Stimulated activated CD4-positive, alpha-beta T cell treated with anti-CD3 and anti-CD28 coated beads, Interleukin-15, amount 100 ng/mL, for 24 hours (primary cell): ENCODE measurements at regions not wholly inside any gene's neighbourhood (a gene's known extent, or its start where the extent isn't known, plus 50 kb on each side); places are given as distances from the start of the nearest gene placed in this dataset.
"Not testable (repeated sequence)": the region's sequence is repeated elsewhere in the genome, so short reads cannot be mapped to it uniquely, and the experiment has no call there.

Source experiments
- DNase-seq: peaks from one replicate; pipeline ENCODE4 v3.0.0-alpha.2; 2020

DNA sequence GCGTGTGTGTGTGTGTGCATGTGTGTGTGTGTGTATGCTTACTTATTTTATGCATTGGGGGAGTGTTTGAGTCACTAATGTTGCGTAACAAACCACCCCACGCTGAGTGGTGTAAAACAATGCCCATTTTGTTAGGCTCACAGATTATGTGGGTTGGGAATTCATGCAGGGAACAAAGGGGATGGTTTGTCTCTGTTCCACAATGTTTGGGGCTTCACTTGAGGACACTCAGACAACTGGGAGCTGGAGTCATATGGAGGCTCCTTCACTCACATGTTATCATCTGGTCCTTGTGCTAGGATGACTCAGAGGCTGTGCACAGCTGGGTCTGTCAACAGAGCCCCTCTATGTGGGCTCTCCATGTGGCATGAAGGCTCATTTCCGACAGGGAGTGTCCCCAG lies 51.3 kb upstream of the LARGE1 start:
- DNase-seq, result no peak

DNA sequence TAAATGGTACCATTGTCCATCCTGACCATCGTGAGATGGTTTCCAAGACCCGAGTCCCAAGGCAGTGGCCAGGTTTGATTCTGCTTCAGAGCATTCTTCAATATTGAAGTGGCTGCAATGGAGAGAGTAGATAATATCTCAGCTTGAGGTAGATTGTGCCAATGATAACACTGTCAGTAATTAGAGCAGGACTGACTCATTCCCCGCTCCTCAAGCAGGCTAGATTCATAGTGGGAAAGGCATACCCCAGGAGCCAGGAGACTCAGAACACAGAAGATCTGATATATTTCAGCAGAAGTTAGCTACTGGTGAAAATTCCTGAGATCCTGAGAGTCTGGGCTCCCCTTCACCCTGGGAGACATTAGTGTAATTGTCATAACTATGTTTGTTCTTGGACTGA lies 55.6 kb upstream of the LARGE1 start:
- no peak for DNase-seq

DNA sequence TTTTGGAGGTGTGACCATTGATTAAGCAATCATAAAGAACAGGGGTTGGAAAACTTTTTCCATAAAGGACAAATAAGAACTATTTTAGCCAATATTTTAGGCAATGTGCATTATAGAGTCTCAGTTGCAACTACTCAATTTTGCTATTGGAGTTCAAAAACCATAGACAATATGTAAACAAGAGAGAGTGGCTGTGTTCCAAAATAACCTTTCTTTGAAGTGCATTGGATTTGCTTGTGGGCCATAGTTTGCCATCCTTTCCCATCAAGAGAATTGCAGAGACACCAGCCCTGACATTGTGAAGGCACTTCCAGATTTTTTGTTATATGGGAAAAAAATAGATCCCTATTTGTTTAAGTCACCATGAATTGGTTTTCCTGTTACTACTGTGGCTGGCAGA lies 63.3 kb upstream of the LARGE1 start:
- no peak for DNase-seq

DNA sequence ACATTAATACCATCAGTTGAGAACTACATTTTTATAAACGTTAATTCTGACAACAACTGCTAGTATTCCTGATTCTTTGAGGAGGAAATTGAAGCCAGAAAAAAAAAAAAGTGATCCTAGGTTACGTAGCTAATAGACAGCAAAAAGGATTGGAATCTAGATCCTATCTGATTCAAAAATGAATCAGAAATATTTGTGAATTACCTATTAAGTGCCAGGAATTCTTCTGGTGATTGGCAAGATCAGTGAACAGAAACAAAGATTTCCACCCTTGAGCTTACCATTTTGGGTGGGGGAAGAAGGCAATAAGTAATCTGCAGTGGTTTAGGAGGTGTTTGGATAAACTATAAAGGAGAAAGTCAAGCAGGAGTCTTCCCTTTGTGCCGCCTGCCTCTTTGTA lies 63.9 kb upstream of the LARGE1 start:
- no peak for DNase-seq

DNA sequence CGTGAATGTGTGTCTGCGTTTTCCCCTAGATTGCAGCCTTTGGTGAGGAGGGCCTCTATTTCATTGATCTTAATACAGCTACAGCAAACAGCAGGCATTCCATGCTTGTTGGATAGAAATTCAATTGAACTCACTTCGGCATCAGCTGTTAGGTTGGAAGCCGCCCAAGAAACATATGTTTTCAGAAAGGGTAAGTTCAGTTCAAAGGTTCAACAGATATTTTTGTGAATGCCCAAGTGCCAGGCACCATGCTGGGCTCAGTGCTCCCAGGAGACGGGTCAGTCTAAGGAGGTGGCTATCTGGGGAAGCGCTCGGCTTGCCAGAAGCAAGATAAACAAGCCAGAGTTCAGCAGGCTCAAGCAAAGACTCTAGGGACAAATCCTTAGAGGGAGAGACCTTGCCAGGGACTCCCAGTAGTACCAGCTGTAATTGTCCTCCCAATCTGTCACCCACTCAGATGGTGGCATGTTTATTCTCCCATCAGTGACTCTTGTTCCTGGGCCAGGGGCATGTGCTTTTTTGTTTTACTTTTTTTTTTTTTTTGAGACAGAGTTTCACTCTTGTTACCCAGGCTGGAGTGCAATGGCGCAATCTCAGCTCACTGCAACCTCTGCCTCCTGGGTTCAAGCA lies 64.5 kb upstream of the LARGE1 start:
- DNase-seq, result no peak

DNA sequence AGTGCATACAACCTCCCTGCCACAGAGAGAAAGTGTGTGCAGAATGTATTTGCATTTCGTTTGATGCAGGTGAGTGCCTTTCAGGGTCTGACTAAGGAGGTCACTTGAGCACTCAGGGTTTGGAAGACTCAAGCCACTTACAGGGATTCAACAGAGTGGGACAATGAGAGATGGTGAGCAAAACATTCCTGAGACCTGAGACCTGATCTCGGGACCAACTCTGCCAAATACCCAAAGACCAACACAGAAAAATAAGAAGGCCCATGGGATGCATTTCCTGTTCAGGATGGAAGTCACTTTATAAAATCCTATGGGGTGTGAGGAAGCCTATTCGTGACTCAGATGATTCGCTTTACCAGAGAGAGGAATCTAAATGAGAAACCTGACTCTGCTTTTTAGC lies 65.2 kb upstream of the LARGE1 start:
- DNase-seq, result no peak

DNA sequence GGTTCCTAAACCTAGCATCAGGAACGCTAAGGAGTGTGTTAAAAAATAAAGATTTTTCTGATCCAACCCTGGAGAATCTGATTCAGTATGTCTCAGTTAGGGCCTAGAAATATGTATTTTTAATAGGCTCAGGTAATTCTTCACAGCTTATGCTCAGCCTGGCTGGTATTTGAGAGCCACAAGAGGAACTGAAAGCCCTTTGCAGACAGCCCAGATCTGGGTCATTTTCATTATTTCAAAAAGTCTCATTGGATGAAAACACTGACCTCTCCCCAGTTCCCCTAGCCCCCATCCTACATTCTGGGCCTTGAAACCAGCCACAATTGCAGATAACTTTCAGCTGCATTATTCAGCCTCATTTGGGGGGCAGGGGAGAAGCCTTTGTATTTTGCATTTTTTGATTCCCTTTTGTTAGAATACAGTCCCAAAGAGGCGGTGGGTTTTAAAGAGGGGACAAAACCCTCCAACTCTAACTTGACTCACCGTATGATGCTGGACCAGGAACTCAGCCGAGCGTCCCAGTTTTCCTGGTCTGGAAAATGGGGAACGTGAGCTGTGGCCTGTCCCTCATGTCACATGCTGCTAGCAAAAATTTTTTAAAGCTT lies 66.0 kb upstream of the LARGE1 start:
- no peak for DNase-seq

DNA sequence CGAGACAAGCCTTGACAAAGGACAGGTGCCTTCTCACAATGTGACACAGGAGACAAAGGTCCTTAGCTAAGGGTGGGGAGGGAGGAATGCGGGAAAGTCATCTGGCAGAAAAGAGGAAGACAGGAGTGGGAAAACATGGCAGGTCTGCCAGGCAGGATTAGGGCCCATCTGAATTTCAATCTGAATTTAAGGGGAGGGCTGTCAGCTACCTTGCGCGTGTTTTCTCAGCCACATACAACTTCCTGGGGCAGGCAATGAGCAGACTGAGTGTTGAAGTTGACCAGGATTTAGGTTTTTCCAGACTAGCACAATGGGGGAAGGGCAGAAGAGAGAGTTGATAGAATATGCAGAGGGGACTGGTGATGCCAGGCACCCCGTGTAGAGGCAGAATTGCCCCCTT lies 66.7 kb upstream of the LARGE1 start:
- DNase-seq, result no peak

DNA sequence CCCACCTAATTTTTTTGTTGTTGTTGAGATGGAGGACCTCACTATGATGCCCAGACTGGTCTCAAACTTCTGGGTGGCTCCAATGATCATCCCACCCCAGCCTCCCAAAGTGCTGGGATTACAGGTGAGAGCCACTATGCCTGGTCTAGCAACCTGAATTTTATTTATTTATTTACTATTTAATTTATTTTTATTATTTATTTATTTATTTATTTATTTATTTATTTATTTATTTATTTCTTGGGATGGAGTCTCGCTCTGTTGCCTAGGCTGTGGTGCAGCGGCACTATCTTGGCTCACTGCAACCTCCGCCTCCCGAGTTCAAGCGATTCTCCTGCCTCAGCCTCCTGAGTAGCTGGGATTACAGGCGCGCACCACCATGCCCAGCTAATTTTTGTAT lies 69.0 kb upstream of the LARGE1 start:
- not testable (repeated sequence) for DNase-seq

DNA sequence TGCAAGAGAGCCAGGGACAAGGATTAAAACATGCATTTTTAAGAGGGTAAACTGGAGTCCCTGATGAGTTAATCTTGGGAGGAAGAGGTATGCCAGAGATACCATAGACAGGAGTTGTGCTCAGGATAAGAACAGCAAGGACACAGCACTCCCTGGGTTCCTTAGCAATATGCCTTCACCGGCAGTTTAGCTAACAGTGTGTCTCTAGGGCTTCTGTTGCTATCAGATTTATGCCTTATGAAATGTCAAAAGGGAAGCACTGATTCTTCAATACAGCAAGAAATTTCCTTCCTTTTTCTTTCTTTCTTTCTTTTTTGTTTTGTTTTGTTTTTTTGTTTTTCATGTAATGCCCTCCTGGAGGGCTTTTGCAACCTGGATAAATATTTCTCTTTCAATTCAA lies 71.3 kb upstream of the LARGE1 start:
- DNase-seq, result no peak

DNA sequence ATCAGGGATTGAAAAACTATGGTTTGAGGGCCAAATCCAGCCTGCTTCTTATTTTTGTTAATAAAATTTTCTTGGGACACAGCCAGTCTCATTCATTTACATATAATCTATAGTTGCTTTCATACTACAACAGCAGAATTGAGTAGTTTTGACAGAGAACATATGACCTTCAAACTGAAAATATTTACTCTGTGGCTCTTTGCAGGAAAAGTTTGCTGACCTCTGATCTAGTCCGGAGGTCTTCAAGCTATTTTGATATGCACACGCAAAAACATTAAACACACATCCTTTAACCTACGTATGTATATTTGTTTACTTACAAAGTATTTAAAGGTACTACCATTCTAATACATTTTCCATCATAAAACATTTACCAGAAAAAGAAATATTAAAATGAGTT lies 76.5 kb upstream of the LARGE1 start:
- DNase-seq, result no peak

DNA sequence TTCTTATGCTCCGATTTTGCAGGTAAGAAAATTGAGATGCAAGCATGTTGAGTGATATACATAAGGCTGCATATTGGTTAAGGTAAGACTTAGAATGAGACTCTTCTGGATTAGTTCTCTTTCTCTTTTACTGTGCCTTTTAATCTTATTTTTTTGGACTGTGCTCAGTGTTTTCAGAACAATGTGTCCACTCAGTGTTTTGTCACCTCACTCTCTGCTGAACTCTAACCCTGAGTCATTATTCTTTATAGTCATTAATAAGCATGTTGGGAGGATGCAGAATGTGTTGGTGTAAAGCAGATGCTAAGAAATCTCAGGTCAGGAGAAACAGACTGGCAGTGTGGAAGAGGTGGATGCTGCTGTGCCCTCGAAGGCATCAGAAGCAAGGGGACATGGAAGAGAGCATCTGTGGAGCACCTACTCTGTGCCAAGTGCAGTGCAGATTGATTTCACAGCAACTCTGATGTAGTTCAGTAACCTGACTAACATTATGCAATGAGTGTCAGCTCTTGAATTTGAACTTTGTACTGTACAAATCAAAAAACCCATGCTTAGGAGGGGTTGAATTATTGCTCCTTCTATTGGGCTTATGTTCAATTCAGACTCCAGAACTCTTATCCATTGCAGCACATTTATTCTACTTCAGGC lies 80.7 kb upstream of the LARGE1 start:
- DNase-seq, result no peak

DNA sequence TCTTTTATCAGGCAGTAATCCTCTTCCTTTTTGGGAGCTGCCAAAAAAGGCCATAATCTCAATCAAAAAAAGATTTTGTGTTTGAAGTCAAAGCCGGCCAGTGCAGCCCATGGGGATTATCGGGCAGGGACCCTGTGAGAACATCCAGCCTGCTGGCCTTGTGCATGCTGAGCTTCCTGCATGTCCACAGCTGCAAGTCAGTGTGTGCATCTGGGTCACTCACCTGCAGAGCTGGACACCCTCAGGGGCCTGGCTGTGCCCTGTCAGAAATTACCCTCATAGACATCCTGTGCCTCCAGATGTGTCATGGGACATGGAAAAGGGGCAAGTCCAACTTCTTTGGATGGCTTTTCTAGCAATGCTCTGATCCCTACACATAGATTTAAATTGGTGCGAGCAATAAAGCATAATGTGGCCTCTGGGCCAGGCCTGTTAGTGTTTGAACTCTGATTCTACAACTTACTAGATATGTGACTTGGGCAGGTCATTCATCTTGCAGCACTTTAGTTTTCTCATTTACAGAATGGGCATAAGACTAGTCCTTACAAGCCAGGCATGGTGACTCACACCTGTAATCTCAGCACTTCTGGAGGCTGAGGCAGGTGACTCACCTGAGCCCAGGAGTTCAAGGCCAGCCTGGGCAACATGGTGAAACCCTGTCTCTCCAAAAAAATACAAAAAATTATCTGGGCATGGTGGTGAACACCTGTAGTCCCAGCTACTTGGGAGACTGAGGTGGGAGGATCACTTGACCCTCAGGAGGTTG lies 81.6 kb upstream of the LARGE1 start:
- DNase-seq, result no peak

DNA sequence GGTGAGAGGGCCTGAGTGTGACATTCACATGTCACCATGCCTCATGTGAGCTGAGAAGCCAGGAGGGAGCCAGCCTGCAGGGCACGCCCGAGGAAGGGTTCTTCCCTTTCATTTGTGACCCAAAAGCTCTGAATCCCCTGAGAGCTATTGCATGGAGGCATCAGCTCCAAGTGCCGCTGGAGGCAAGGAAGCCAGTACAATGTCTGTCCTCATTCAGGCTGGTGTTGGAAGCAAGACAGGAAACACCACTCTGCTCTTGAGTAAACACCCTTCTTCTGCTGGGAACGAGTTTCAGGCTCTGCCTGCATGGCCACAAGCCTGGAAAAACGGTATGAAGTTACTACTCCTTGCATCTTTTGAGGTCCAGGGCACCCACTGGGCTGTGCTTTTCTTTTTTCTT lies 83.8 kb upstream of the LARGE1 start:
- DNase-seq, result no peak

DNA sequence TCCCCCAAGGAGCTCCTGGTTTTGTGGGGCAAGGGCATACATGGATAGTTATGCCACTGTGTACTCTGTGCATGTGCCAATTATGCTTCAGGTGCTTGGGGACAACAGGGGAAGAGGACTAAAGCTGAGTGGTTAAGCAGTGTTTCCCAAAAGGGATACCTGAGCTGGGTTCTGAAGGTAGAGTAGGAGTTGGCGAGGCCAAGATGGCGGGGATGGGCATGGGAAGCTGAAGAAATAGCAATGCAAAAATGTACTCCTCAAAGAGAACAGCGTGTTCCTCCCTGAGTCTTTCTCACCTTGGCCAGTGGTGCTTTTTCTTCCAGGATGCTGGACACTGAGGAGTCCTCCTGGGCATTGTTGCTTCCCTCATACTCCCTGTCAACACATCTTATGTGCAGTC lies 90.0 kb upstream of the LARGE1 start:
- DNase-seq, result no peak

DNA sequence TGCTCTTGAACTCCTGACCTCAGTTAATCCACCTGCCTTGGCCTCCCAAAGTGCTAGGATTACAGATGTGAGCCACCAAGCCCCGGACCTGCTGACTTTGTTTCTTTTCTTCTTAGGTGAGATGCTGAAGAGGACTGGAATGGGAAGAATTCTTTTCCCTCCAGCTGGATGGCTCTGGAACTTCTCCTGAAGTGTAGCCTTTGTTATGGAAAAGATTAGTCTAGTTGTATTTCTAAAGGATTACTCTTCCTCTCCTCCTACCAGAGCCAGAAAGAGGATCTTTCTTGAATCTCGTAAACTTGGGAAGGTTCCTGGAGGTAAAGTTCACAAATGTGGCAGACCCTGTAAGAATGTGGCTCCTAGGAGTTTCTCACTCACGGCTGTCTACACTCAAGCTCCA lies 95.4 kb upstream of the LARGE1 start:
- DNase-seq, result no peak

DNA sequence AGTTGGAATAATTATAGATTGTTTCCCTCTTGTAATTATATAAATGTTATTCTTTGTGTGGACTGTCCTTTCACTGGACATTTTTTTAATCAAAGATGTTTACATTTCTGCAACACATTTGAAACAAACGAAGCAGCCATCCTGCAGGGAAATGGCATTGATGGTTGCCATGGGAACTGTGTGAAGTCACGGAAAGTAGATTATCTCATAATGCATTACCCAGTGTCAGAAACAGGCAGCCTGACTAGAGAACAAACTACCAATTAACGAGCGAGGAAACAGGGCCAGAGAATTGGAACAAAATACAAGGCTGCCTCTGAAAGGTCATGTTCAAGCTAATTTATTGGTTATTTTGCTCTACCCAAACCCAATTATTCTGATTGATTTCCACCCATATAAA lies 96.9 kb upstream of the LARGE1 start:
- DNase-seq, result no peak

DNA sequence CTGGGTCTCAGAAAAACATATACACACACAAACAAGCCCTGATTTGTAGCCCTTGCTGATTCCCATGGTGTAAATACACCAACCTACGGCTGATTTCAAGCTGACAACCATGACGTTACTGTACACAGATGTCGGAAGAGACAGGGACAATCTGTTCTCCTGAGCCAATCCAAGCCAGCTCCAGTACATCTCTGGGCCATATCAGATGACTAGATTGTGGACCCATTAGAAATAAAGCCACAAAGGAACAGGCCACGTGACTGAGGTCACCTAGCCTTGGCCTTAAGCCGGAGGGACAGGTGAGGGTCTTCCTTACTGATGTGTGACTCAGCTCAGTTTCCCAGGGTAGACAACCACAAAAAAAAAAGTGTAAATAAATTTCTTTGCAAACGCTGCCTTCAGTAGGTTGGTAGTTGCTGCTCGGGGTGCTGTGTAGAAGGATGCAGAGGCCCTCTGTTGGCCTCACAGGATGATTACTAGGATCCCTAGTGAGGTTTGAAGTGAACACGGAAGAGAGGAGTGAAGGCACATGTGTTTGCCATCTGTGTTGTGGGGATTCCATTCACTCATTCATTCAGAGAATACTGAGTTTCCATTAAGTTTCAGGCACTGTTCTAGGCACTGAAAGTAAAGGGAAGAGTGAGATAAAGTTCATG lies 99.0 kb upstream of the LARGE1 start:
- DNase-seq, result no peak

DNA sequence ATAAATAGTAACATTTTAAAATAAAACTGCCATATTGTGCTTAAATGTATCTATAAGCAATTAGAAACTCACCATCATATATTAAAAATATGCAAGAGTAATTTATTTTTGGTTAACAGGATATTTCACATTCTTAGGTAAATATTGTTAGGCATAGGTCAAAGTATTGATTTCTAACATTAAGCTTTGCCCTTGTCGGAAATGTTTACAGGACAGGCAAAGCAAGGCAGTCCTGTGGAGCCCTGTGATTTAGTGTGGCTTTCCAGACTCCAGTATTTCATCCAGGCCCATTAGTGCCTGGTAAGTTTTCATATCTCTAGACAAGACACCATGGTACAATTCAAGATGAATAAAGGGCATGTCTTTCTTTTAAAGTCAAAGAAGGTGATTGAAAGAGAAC lies 114.9 kb upstream of the LARGE1 start:
- DNase-seq, result no peak

DNA sequence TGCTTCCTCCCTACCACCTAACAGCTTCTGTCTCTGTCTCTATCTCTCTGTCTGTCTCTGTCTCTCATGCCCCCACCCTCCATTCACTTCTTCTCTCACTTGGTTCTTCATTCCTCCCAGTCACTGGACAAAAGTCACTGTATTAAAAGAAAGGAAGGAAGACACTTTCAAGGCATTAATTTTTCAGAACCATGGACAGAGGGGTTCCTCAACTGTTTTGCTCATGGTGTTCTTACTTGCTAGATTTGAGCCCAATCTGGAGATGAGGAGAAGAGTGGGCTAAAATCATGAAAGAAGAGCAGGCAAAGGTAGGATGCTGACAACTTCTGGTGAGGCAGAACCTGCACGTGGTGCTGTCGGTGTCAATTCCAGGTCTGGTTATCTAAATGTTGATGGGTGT lies 116.7 kb upstream of the LARGE1 start:
- DNase-seq, result no peak

DNA sequence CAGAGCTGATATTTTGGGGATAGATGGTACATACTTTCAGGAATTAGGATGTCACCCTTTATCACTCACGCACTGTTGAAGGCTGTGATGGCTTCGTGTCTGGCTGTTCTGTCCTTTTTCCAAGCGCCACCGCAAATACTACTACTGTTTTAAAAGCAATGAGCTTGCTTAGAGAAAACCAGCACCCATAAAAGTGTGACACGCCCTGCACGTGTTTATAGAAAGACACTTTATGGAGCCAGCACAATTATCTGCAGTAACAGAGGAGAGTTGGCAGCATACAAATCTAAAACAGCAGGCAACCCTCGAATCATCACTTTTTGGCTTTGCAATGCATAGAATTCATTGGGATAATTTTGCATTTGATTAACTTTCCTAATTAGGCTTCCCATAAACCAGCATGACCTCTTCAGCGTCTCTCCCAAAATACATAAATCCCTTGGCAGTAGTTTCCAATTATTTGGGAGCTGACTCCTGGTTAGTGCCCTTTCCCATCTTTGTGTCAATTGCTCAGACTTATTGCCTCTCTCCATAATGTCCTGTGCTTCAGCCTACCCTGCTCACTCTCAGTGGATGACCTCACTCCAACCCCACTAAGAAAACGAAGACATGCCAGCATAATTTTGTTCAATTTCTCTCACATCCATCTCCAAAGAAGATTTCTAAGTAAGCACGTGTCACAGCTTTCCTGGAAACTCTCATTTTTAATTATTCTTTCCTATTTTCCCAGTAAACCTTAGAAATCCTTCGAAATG lies 118.7 kb upstream of the LARGE1 start:
- DNase-seq, result no peak

DNA sequence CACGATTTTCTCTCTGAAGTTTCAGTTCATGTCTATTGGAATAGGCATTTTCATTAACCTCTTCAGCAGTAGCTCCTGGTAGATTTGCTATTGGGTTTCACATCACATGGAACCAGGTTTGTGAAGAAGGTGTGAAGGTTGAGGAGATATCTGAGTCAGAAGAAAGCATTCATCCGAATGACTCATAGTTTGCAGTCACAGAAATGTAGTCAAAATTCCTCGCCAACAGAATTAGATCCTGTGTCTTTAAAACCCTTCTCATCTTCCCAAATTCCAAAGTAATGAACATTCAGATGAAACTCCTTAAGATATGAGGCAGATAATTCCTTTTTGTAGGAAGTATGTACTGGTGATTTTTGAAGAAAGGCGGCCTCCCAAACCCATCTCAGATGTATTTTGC lies 125.0 kb upstream of the LARGE1 start:
- no peak for DNase-seq
